Activated CD4-positive, alpha-beta memory T cell treated with anti-CD3 and anti-CD28 coated beads, Interleukin-2, amount 10 ng/mL, durations not matched to agents 7 days and 5 days (primary cell): ENCODE measurements at regions not wholly inside any gene's neighbourhood (a gene's known extent, or its start where the extent isn't known, plus 50 kb on each side); places are given as distances from the start of the nearest gene placed in this dataset.

Experiments used
- CTCF ChIA-PET: fragments of 350-600 bp; sonication (Branson Sonifier 250); formaldehyde crosslinking; loops from one replicate; lab custom pipeline; 2021; ENCODE audit warnings: antibody characterized with exemption, inconsistent platforms; lab: Charles Lee
- POLR2A ChIA-PET: fragments of 350-600 bp; sonication (Branson Sonifier 250); formaldehyde crosslinking; loops from one replicate; lab custom pipeline; 2021; ENCODE audit warnings: antibody characterized with exemption; lab: Charles Lee
- DNase-seq: peaks from one replicate; pipeline ENCODE4 v3.0.0-alpha.2; 2020
- H3K27ac Mint-ChIP-seq: one replicate; pipeline ENCODE4 v1.8.0; 2021; ENCODE audit warnings: mild to moderate bottlenecking, mixed read lengths
- H3K27me3 Mint-ChIP-seq: one replicate; pipeline ENCODE4 v1.8.0; 2021; ENCODE audit warnings: mixed read lengths
- H3K36me3 Mint-ChIP-seq: one replicate; pipeline ENCODE4 v1.8.0; 2021; ENCODE audit warnings: low read depth, mixed read lengths
- H3K4me1 Mint-ChIP-seq: one replicate; pipeline ENCODE4 v1.8.0; 2021; ENCODE audit warnings: mixed read lengths
- H3K4me3 Mint-ChIP-seq: one replicate; pipeline ENCODE4 v1.8.0; 2021; ENCODE audit warnings: mild to moderate bottlenecking, mixed read lengths
- H3K9me3 Mint-ChIP-seq: one replicate; pipeline ENCODE4 v1.8.0; 2021; ENCODE audit warnings: mixed read lengths

DNA sequence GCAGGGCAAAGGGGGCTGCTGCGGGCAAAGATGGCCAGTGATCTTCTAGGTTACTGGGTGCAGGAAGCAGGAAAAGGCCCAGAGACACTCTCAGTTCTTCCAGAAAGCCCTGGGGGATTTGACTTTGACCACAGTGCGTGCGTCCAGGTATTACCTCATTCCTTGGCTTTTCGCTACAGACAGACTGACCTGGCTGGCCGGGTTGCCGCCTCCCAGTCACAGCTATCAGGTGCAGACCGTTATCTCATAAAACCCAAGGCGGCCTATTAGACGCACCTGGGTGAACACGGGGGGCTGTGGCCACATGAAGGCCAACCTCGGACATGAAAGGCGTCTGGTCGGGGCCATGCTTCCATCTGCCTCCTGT is 80.3 kb downstream of the FOXL3 start:
- DNase-seq, result no peak
- H3K27ac Mint-ChIP-seq, result no peak overlapping the region
- no peaks in the 10 kb centered on the region for H3K9me3 Mint-ChIP-seq
- H3K36me3 Mint-ChIP-seq, result no peaks in the 10 kb centered on the region
- ChIA-PET POLR2A (no interaction called here), CTCF (no interaction called here)
- peaks cover 20% of the 10 kb centered on the region for H3K4me1 Mint-ChIP-seq
- H3K27me3 Mint-ChIP-seq, result peaks cover 9% of the 10 kb centered on the region
- H3K4me3 Mint-ChIP-seq, result no peak overlapping the region

- no peaks in the 10 kb centered on the region for H3K9me3 Mint-ChIP-seq
- H3K27me3 Mint-ChIP-seq, result peaks cover 9% of the 10 kb centered on the region
- no peak for DNase-seq
- H3K4me1 Mint-ChIP-seq, result peaks cover 15% of the 10 kb centered on the region
- H3K4me3 Mint-ChIP-seq, result no peak overlapping the region
- H3K36me3 Mint-ChIP-seq, result no peaks in the 10 kb centered on the region
- POLR2A ChIA-PET, result no interaction called here
- no peak overlapping the region for H3K27ac Mint-ChIP-seq
- CTCF ChIA-PET, result no interaction called here
Measured at GRCh38 chr7:370775-371118, 80.8 kb downstream of the FOXL3 start.

GRCh38 chr7:371119-371778 is 81.3 kb downstream of the FOXL3 start:
- Mint-ChIP-seq H3K4me3 (no peak overlapping the region), H3K27ac (no peak overlapping the region), H3K9me3 (no peaks in the 10 kb centered on the region), H3K27me3 (peaks cover 4% of the 10 kb centered on the region), H3K4me1 (peaks cover 10% of the 10 kb centered on the region), H3K36me3 (no peaks in the 10 kb centered on the region)
- ChIA-PET CTCF (interaction anchor here (1.2 kb wide), 1 partner anchor 9 kb away, joined by 3 read pairs; no protein-coding TSS in a partner anchor), POLR2A (no interaction called here)
- no peak for DNase-seq

- DNase-seq, result no peak
- H3K4me3 Mint-ChIP-seq, result no peak overlapping the region
- no peaks in the 10 kb centered on the region for H3K9me3 Mint-ChIP-seq
- no peaks in the 10 kb centered on the region for H3K36me3 Mint-ChIP-seq
- peaks cover 3% of the 10 kb centered on the region for H3K4me1 Mint-ChIP-seq
- CTCF ChIA-PET, result interaction anchor here (1.2 kb wide), 1 partner anchor 10 kb away, joined by 3 read pairs; no protein-coding TSS in a partner anchor
- H3K27ac Mint-ChIP-seq, result no peak overlapping the region
- H3K27me3 Mint-ChIP-seq, result no peaks in the 10 kb centered on the region
- POLR2A ChIA-PET, result no interaction called here
Measured at GRCh38 chr7:371779-372545, 82.0 kb downstream of the FOXL3 start.

GRCh38 chr7:372546-372931 is 82.6 kb downstream of the FOXL3 start:
- CTCF ChIA-PET, result no interaction called here

GRCh38 chr7:372932-373791 is 83.2 kb downstream of the FOXL3 start:
- no peaks in the 10 kb centered on the region for H3K9me3 Mint-ChIP-seq
- ChIA-PET CTCF (no interaction called here), POLR2A (no interaction called here)
- DNase-seq, result no peak
- no peaks in the 10 kb centered on the region for H3K4me1 Mint-ChIP-seq
- no peak overlapping the region for H3K4me3 Mint-ChIP-seq
- no peaks in the 10 kb centered on the region for H3K27me3 Mint-ChIP-seq
- H3K36me3 Mint-ChIP-seq, result no peaks in the 10 kb centered on the region
- H3K27ac Mint-ChIP-seq, result no peak overlapping the region

More at GRCh38 chr7:372546-372931, 82.6 kb downstream of the FOXL3 start:
- Mint-ChIP-seq H3K4me3 (no peak overlapping the region), H3K36me3 (no peaks in the 10 kb centered on the region), H3K4me1 (no peaks in the 10 kb centered on the region), H3K9me3 (no peaks in the 10 kb centered on the region), H3K27ac (no peak overlapping the region), H3K27me3 (no peaks in the 10 kb centered on the region)
- POLR2A ChIA-PET, result no interaction called here
- no peak for DNase-seq

- Mint-ChIP-seq H3K27ac (no peak overlapping the region), H3K4me1 (no peaks in the 10 kb centered on the region), H3K27me3 (no peaks in the 10 kb centered on the region), H3K4me3 (no peak overlapping the region), H3K36me3 (no peaks in the 10 kb centered on the region), H3K9me3 (no peaks in the 10 kb centered on the region)
- ChIA-PET POLR2A (no interaction called here), CTCF (no interaction called here)
- DNase-seq, result no peak
Measured at GRCh38 chr7:373818-374705, 84.1 kb downstream of the FOXL3 start.

GRCh38 chr7:374706-375311 is 84.8 kb downstream of the FOXL3 start:
- Mint-ChIP-seq H3K4me3 (no peak overlapping the region), H3K36me3 (no peaks in the 10 kb centered on the region), H3K27me3 (no peaks in the 10 kb centered on the region), H3K27ac (no peak overlapping the region), H3K9me3 (no peaks in the 10 kb centered on the region), H3K4me1 (no peaks in the 10 kb centered on the region)
- CTCF ChIA-PET, result no interaction called here
- POLR2A ChIA-PET, result no interaction called here
- DNase-seq, result no peak

- Mint-ChIP-seq H3K36me3 (no peaks in the 10 kb centered on the region), H3K9me3 (no peaks in the 10 kb centered on the region), H3K4me1 (peaks cover 3% of the 10 kb centered on the region), H3K27ac (no peak overlapping the region), H3K4me3 (no peak overlapping the region), H3K27me3 (no peaks in the 10 kb centered on the region)
- CTCF ChIA-PET, result no interaction called here
- no peak for DNase-seq
- POLR2A ChIA-PET, result no interaction called here
Measured at GRCh38 chr7:375321-375831, 85.4 kb downstream of the FOXL3 start.

DNA sequence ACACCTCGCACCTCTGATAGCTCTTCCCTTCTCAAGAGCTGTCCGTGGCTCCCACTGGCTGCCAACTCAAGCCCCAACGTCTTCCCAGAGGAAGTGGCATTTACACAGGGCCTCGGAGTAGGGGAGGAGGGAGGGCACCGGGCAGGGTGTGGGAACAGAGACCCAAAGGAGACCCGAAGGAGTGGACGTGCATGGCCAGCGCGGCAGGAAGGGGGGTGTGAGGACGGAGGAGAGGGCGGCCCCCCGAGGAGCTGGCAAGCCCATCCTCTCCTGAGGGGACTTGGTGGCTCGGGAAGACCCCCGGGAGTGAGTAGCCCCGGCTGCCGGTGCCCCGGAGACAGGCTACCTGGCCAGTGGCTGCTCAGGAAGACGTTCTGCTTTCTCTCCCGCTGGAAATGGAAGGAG is 85.9 kb downstream of the FOXL3 start:
- Mint-ChIP-seq H3K4me1 (peaks cover 6% of the 10 kb centered on the region), H3K36me3 (no peaks in the 10 kb centered on the region), H3K9me3 (no peaks in the 10 kb centered on the region), H3K27ac (no peak overlapping the region), H3K4me3 (no peak overlapping the region), H3K27me3 (no peaks in the 10 kb centered on the region)
- ChIA-PET POLR2A (no interaction called here), CTCF (no interaction called here)
- no peak for DNase-seq

GRCh38 chr7:376306-377079 is 86.5 kb downstream of the FOXL3 start:
- Mint-ChIP-seq H3K36me3 (no peaks in the 10 kb centered on the region), H3K9me3 (no peaks in the 10 kb centered on the region), H3K27ac (no peak overlapping the region), H3K27me3 (no peaks in the 10 kb centered on the region), H3K4me1 (peaks cover 12% of the 10 kb centered on the region), H3K4me3 (no peak overlapping the region)
- POLR2A ChIA-PET, result no interaction called here
- CTCF ChIA-PET, result no interaction called here
- DNase-seq, result no peak
